HepG2 (cell line): ENCODE measurements at regions not wholly inside any gene's neighbourhood (a gene's known extent, or its start where the extent isn't known, plus 50 kb on each side); places are given as distances from the start of the nearest gene placed in this dataset.

ENCODE experiments used
- ATAC-seq: fragments of 200-7000 bp; cut with Tn5 transposase; 3 replicates; pipeline ENCODE4 v1.9.1; 2020; ENCODE audit warnings: mild to moderate bottlenecking, moderate library complexity
- BruUV-seq: library from RNA; stranded (reverse); fragments of 400-500 nt; replicated peaks from 2 replicates; lab custom pipeline; 2021; lab: Mats Ljungman, UMichigan
- CTCF ChIA-PET: fragments of 300-600 bp; formaldehyde crosslinking; extraction: SDS; loops from one replicate; lab custom pipeline; 2021; ENCODE audit warnings: low total read pairs, inconsistent platforms, low intra/inter-chr PET ratio; lab: Yijun Ruan, JAX
- POLR2A ChIA-PET: fragments of 350-600 bp; sonication (Branson Sonifier 250); formaldehyde crosslinking; loops from one replicate; lab custom pipeline; 2020; ENCODE audit warnings: antibody characterized with exemption, inconsistent platforms; lab: Yijun Ruan, JAX
- DNase-seq: peaks from one replicate; pipeline ENCODE4 v3.0.0-alpha.2; 2015; ENCODE audit warnings: low spot score
- FAIRE-seq: peaks from 3 replicates; lab custom pipeline; 2011; peaks lifted over from hg19 to GRCh38; lab: Jason Lieb, UNC
- H2AFZ ChIP-seq: one replicate; pipeline ENCODE4 v1.6.1; 2011; ENCODE audit warnings: low read length, inconsistent platforms
- H3K27ac ChIP-seq: fragments of 300-600 bp; 3 replicates; pipeline ENCODE4 v1.8.0; 2011; ENCODE audit warnings: mixed run types, mild to moderate bottlenecking, mixed read lengths, low read length, inconsistent platforms; ENCODE audit not compliant: insufficient read depth; ENCODE audit errors: extremely low read length
- H3K27me3 ChIP-seq, 2 experiments: fragments of 200-600 bp in 1 of 2; 2 replicates in 1 of 2; 3 replicates in 1 of 2; pipeline versions ENCODE4 v1.6.0 to v1.8.0; 2011; ENCODE audit warnings: low read length in 2 of 2, mild to moderate bottlenecking in 2 of 2, moderate library complexity in 2 of 2, inconsistent platforms in 1 of 2; ENCODE audit not compliant: insufficient read depth in 2 of 2, control insufficient read depth in 1 of 2
- H3K36me3 ChIP-seq, 2 experiments: fragments of 200-600 bp in 1 of 2; replicated peaks in 1 of 2; 2 replicates in 1 of 2; 3 replicates in 1 of 2; pipeline versions ENCODE4 v1.5.1 to v1.8.0; 2011; ENCODE audit warnings: low read length in 2 of 2, inconsistent platforms in 1 of 2; ENCODE audit not compliant: insufficient read depth in 2 of 2, control insufficient read depth in 1 of 2
- H3K4me1 ChIP-seq: 2 replicates; pipeline ENCODE4 v1.5.1; 2012; ENCODE audit warnings: low read length, inconsistent platforms; ENCODE audit not compliant: insufficient read depth
- H3K4me2 ChIP-seq: 2 replicates; pipeline ENCODE4 v1.6.0; 2011; ENCODE audit warnings: low read depth, low read length, inconsistent platforms
- H3K4me3 ChIP-seq, 3 experiments: fragments of 200-600 bp in 1 of 3; sonication (generic), shearing (Covaris generic) in 1 of 3; replicated peaks in 1 of 3; 2 replicates each; pipeline ENCODE4 v1.5.1; 2011 to 2016; ENCODE audit warnings: low read length in 3 of 3, inconsistent platforms in 2 of 3, low read depth in 2 of 3, mild to moderate bottlenecking in 2 of 3, control low read depth in 1 of 3, mixed read lengths in 1 of 3; ENCODE audit not compliant: insufficient read depth in 1 of 3
- H3K79me2 ChIP-seq: one replicate; pipeline ENCODE4 v1.6.1; 2011; ENCODE audit warnings: low read length, inconsistent platforms; ENCODE audit not compliant: insufficient read depth
- H3K9ac ChIP-seq: 2 replicates; pipeline ENCODE4 v1.6.0; 2011; ENCODE audit warnings: mild to moderate bottlenecking, low read depth, low read length, inconsistent platforms; ENCODE audit not compliant: insufficient read depth
- H3K9me3 ChIP-seq: 2 replicates; pipeline ENCODE4 v1.5.1; 2012; ENCODE audit warnings: mild to moderate bottlenecking, low read length
- H4K20me1 ChIP-seq: 2 replicates; pipeline ENCODE4 v1.6.0; 2011; ENCODE audit warnings: inconsistent platforms, mild to moderate bottlenecking, low read length, moderate library complexity; ENCODE audit not compliant: insufficient read depth
- ATAD3A ChIP-seq: sonication (generic); formaldehyde crosslinking; IDR thresholded peaks from 2 replicates; pipeline ENCODE4 v1.4.0; 2020; ENCODE audit warnings: missing genetic modification reagents
- ATF1 ChIP-seq: IDR thresholded peaks from 2 replicates; pipeline ENCODE4 v1.6.1; 2016; ENCODE audit warnings: mild to moderate bottlenecking, control low read depth
- ESRRA ChIP-seq: sonication (generic); formaldehyde crosslinking; IDR thresholded peaks from 2 replicates; pipeline ENCODE4 v1.5.1; 2020; ENCODE audit warnings: mild to moderate bottlenecking, low read depth, missing genetic modification reagents
- HES4 ChIP-seq: sonication (generic); formaldehyde crosslinking; IDR thresholded peaks from 2 replicates; pipeline ENCODE4 v1.9.0; 2021; ENCODE audit warnings: mild to moderate bottlenecking, missing genetic modification reagents, borderline replicate concordance
- HIVEP1 ChIP-seq: sonication (generic); formaldehyde crosslinking; IDR thresholded peaks from 2 replicates; pipeline ENCODE4 v1.4.0; 2020; ENCODE audit warnings: mild to moderate bottlenecking, missing genetic modification reagents
- HMG20A ChIP-seq: IDR thresholded peaks from 2 replicates; pipeline ENCODE4 v1.6.1; 2016; ENCODE audit warnings: borderline replicate concordance
- NFRKB ChIP-seq: fragments of 450-650 bp; IDR thresholded peaks from 2 replicates; pipeline ENCODE4 v1.6.1; 2017
- PATZ1 ChIP-seq: sonication (generic); formaldehyde crosslinking; IDR thresholded peaks from 2 replicates; pipeline ENCODE4 v1.4.0; 2020; ENCODE audit warnings: missing genetic modification reagents
- ZBED4 ChIP-seq: sonication (generic); formaldehyde crosslinking; IDR thresholded peaks from 2 replicates; pipeline ENCODE4 v1.4.0; 2020; ENCODE audit warnings: missing genetic modification reagents, borderline replicate concordance
- ZBTB34 ChIP-seq: sonication (generic); formaldehyde crosslinking; IDR thresholded peaks from 2 replicates; pipeline ENCODE4 v1.8.0; 2022; ENCODE audit warnings: mild to moderate bottlenecking, missing genetic modification reagents
- ZBTB8A ChIP-seq: sonication (generic); formaldehyde crosslinking; IDR thresholded peaks from 2 replicates; pipeline ENCODE4 v1.4.0; 2020; ENCODE audit warnings: mild to moderate bottlenecking, low read depth, missing genetic modification reagents, borderline replicate concordance
- ZFP62 ChIP-seq: sonication (generic); formaldehyde crosslinking; IDR thresholded peaks from 2 replicates; pipeline ENCODE4 v1.4.0; 2020; ENCODE audit warnings: missing genetic modification reagents
- ZNF10 ChIP-seq: sonication (generic); formaldehyde crosslinking; IDR thresholded peaks from 2 replicates; pipeline ENCODE4 v1.4.0; 2020; ENCODE audit warnings: mild to moderate bottlenecking, low read depth, missing genetic modification reagents, borderline replicate concordance
- ZNF180 ChIP-seq: sonication (generic); formaldehyde crosslinking; IDR thresholded peaks from 2 replicates; pipeline ENCODE4 v1.4.0; 2020; ENCODE audit warnings: low read depth, missing genetic modification reagents, borderline replicate concordance
- ZNF337 ChIP-seq: sonication (generic); formaldehyde crosslinking; IDR thresholded peaks from 2 replicates; pipeline ENCODE4 v1.5.1; 2020; ENCODE audit warnings: missing genetic modification reagents, low read depth, mild to moderate bottlenecking, borderline replicate concordance
- ZNF557 ChIP-seq: sonication (generic); formaldehyde crosslinking; IDR thresholded peaks from 2 replicates; pipeline ENCODE4 v1.4.0; 2020; ENCODE audit warnings: missing genetic modification reagents
- ZNF747 ChIP-seq: sonication (generic); formaldehyde crosslinking; IDR thresholded peaks from 2 replicates; pipeline ENCODE4 v1.8.1; 2023; ENCODE audit warnings: missing genetic modification reagents, mild to moderate bottlenecking, borderline replicate concordance
- ZNF781 ChIP-seq: sonication (generic); formaldehyde crosslinking; IDR thresholded peaks from 2 replicates; pipeline ENCODE4 v1.5.1; 2020; ENCODE audit warnings: borderline replicate concordance, mild to moderate bottlenecking, missing genetic modification reagents; ENCODE audit errors: not compliant biosample characterization
- ZZZ3 ChIP-seq: sonication (generic); formaldehyde crosslinking; IDR thresholded peaks from 2 replicates; pipeline ENCODE4 v1.4.0; 2020; ENCODE audit warnings: missing genetic modification reagents, mild to moderate bottlenecking, borderline replicate concordance
- WGBS: methylation state at CpG from one replicate; pipeline ENCODE4 v1.1.6; 2017; ENCODE audit warnings: low lambda C conversion rate; 5-methylcytosine and 5-hydroxymethylcytosine counted together
- in situ Hi-C: cut with HindIII; loops from 2 replicates; pipeline ENCODE4 v1.10.0; 2017; ENCODE audit warnings: low pct_unique_long_range_greater_than_20kb; ENCODE audit not compliant: extremely low pct_ligation_motif_present
- intact Hi-C: fragments of 100-400 bp; cut with micrococcal nuclease; formaldehyde crosslinking; loops from one replicate; pipeline ENCODE4 v1.10.0; 2022; ENCODE audit not compliant: unreplicated experiment

- DNase-seq (no peak), FAIRE-seq (no peak)
- BruUV-seq: no TSS peak
- intact Hi-C loops (no loop called here), in situ Hi-C loops (no loop called here)
- Histone ChIP-seq H3K4me3 (no peak overlapping the region), H4K20me1 (no peaks in the 10 kb centered on the region), H3K9me3 (no peaks in the 10 kb centered on the region), H3K79me2 (no peaks in the 10 kb centered on the region), H3K36me3 (no peaks in the 10 kb centered on the region)
- TF ChIP-seq ZNF10 (CRISPR knock-in tag): no peak
- TF ChIP-seq HIVEP1 (CRISPR knock-in tag): no peak
- TF ChIP-seq PATZ1: no peak
- TF ChIP-seq ZNF747: no peak
- no peak for TF ChIP-seq ZNF781
- no peak for TF ChIP-seq ATAD3A (CRISPR knock-in tag)
- TF ChIP-seq ZBED4 (CRISPR knock-in tag): no peak
- TF ChIP-seq ZNF557 (CRISPR knock-in tag): no peak
- TF ChIP-seq ZFP62 (CRISPR knock-in tag): no peak
- no peak for TF ChIP-seq ZZZ3 (CRISPR knock-in tag)
- TF ChIP-seq ZBTB34 (CRISPR knock-in tag): no peak
- no peak for TF ChIP-seq ZNF337
- TF ChIP-seq HES4: no peak
- no peak for TF ChIP-seq NFRKB
- TF ChIP-seq ATF1 (CRISPR knock-in tag): no peak
- no peak for TF ChIP-seq HMG20A (CRISPR knock-in tag)
- TF ChIP-seq ZNF180: no peak
- no peak for TF ChIP-seq ESRRA (CRISPR knock-in tag)
- TF ChIP-seq ZBTB8A (CRISPR knock-in tag): no peak
- TF ChIP-seq, all 625 proteins: peak for 0
- Histone ChIP-seq H2AFZ (no peak overlapping the region), H3K27me3 (no peaks in the 10 kb centered on the region), H3K9ac (no peak overlapping the region), H3K4me1 (no peaks in the 10 kb centered on the region), H3K4me2 (no peak overlapping the region), H3K27ac (no peak overlapping the region)
- WGBS: 95% methylated on average over 1 of the region's 1 CpG
- POLR2A ChIA-PET: no interaction called here
- no peak for ATAC-seq
- CTCF ChIA-PET: no interaction called here
Measured at GRCh38 chr10:23715363-23715762, 276.5 kb downstream of the OTUD1 start.
